Ureter (tissue), 1 donor: ENCODE measurements at regions not wholly inside any gene's neighbourhood (a gene's known extent, or its start where the extent isn't known, plus 50 kb on each side); places are given as distances from the start of the nearest gene placed in this dataset.
A peak's percentile ranks its signal among the peaks of the same experiment; 100 is the strongest.
"Not testable (repeated sequence)": the region's sequence is repeated elsewhere in the genome, so short reads cannot be mapped to it uniquely, and the experiment has no call there.

Experiments
- DNase-seq: peaks from one replicate; pipeline ENCODE4 v3.0.0-alpha.2; 2020; ENCODE audit warnings: low spot score
- donor health status: DM: yes; HTN: yes; CAD: no.

GRCh38 chr14:106807493-106807892, 1281.1 kb downstream of the TMEM121 start:
- no peak for DNase-seq

GRCh38 chr14:106808458-106808857, 1282.1 kb downstream of the TMEM121 start:
- no peak for DNase-seq

- DNase-seq = no peak
Observed at GRCh38 chr14:106808907-106809306, 1282.5 kb downstream of the TMEM121 start.

GRCh38 chr14:106809615-106810014, 1283.2 kb downstream of the TMEM121 start:
- DNase-seq = no peak

- DNase-seq = not testable (repeated sequence)
Observed at GRCh38 chr14:106810168-106810567, 1283.8 kb downstream of the TMEM121 start.

GRCh38 chr14:106811162-106811561, 1284.8 kb downstream of the TMEM121 start:
- no peak for DNase-seq

GRCh38 chr14:106812788-106813476, 1286.5 kb downstream of the TMEM121 start:
- DNase-seq = no peak

- DNase-seq = no peak
Observed at GRCh38 chr14:106813477-106813823, 1287.1 kb downstream of the TMEM121 start.

- no peak for DNase-seq
Observed at GRCh38 chr14:106820119-106820518, 1293.7 kb downstream of the TMEM121 start.

GRCh38 chr14:106821119-106821518, 1294.7 kb downstream of the TMEM121 start:
- no peak for DNase-seq

GRCh38 chr14:106822905-106823304, 1296.5 kb downstream of the TMEM121 start:
- no peak for DNase-seq

GRCh38 chr14:106823552-106823951, 1297.2 kb downstream of the TMEM121 start:
- DNase-seq = no peak

GRCh38 chr14:106826833-106827369, 1300.5 kb downstream of the TMEM121 start:
- DNase-seq = no peak

- DNase-seq = no peak
Observed at GRCh38 chr14:106831322-106831720, 1304.9 kb downstream of the TMEM121 start.

- no peak for DNase-seq
Observed at GRCh38 chr14:106837870-106838269, 1311.5 kb downstream of the TMEM121 start.

GRCh38 chr14:106838991-106839769, 1312.8 kb downstream of the TMEM121 start:
- no peak for DNase-seq

- DNase-seq = no peak
Observed at GRCh38 chr14:106840258-106840657, 1313.9 kb downstream of the TMEM121 start.

GRCh38 chr14:106840991-106841390, 1314.6 kb downstream of the TMEM121 start:
- DNase-seq = no peak

GRCh38 chr14:106841701-106842100, 1315.3 kb downstream of the TMEM121 start:
- DNase-seq = no peak

- no peak for DNase-seq
Observed at GRCh38 chr14:106842687-106843086, 1316.3 kb downstream of the TMEM121 start.

- no peak for DNase-seq
Observed at GRCh38 chr14:106843386-106843785, 1317.0 kb downstream of the TMEM121 start.

- DNase-seq = peak; percentile 77
Observed at GRCh38 chr14:106843951-106844483, 1317.6 kb downstream of the TMEM121 start.
